IMR-90 (cell line): ENCODE measurements at regions not wholly inside any gene's neighbourhood (a gene's known extent, or its start where the extent isn't known, plus 50 kb on each side); places are given as distances from the start of the nearest gene placed in this dataset.

Experiments
- ATAC-seq: fragments of 200-7000 bp; cut with Tn5 transposase; 2 replicates; pipeline ENCODE4 v1.9.1; 2020; ENCODE audit warnings: low read depth, mild to moderate bottlenecking, moderate library complexity
- BruUV-seq: library from RNA; stranded (reverse); fragments of 400-500 nt; replicated peaks from 2 replicates; lab custom pipeline; 2021; lab: Mats Ljungman, UMichigan
- CTCF ChIA-PET: fragments of 300-600 bp; formaldehyde crosslinking; extraction: SDS; loops from one replicate; lab custom pipeline; 2021; ENCODE audit warnings: antibody characterized with exemption; lab: Yijun Ruan, JAX
- POLR2A ChIA-PET: fragments of 300-600 bp; sonication (Branson Sonifier 250); formaldehyde crosslinking; loops from one replicate; lab custom pipeline; 2022; ENCODE audit warnings: antibody characterized with exemption; ENCODE audit not compliant: unreplicated experiment; lab: Charles Lee
- DNase-seq: peaks from one replicate; pipeline ENCODE4 v3.0.0; 2013
- H2AFZ ChIP-seq: replicated peaks from 2 replicates; pipeline ENCODE3; 2013; ENCODE audit warnings: low read length, mild to moderate bottlenecking; ENCODE audit not compliant: poor library complexity
- H2AK5ac ChIP-seq: 2 replicates; pipeline ENCODE4 v1.6.1; 2013; ENCODE audit warnings: low read depth, low read length, inconsistent platforms
- H2AK9ac ChIP-seq: replicated peaks from 2 replicates; pipeline ENCODE3; 2013; ENCODE audit warnings: mild to moderate bottlenecking, low read depth, low read length, moderate library complexity; ENCODE audit not compliant: poor library complexity
- H2BK120ac ChIP-seq: 2 replicates; pipeline ENCODE4 v1.6.1; 2013; ENCODE audit warnings: low read depth, low read length, inconsistent platforms
- H2BK15ac ChIP-seq: 3 replicates; pipeline ENCODE4 v1.6.1; 2013; ENCODE audit warnings: low read depth, low read length, inconsistent platforms
- H2BK20ac ChIP-seq: 2 replicates; pipeline ENCODE4 v1.6.1; 2013; ENCODE audit warnings: low read depth, mild to moderate bottlenecking, inconsistent platforms, low read length, moderate library complexity
- H2BK5ac ChIP-seq: 2 replicates; pipeline ENCODE4 v1.6.1; 2013; ENCODE audit warnings: mild to moderate bottlenecking, low read depth, low read length, inconsistent platforms; ENCODE audit not compliant: poor library complexity, severe bottlenecking
- H3K14ac ChIP-seq: replicated peaks from 2 replicates; pipeline ENCODE4 v1.6.1; 2013; ENCODE audit warnings: low read depth, low read length, inconsistent platforms
- H3K18ac ChIP-seq: 2 replicates; pipeline ENCODE4 v1.6.1; 2013; ENCODE audit warnings: low read depth, low read length, control low read depth
- H3K23ac ChIP-seq: 2 replicates; pipeline ENCODE4 v1.6.1; 2013; ENCODE audit warnings: low read depth, low read length, inconsistent platforms
- H3K27ac ChIP-seq: 2 replicates; pipeline ENCODE4 v1.5.1; 2013; ENCODE audit warnings: mild to moderate bottlenecking, control low read depth, low read length; ENCODE audit not compliant: insufficient read depth
- H3K27me3 ChIP-seq: 2 replicates; pipeline ENCODE4 v1.6.1; 2013; ENCODE audit warnings: low read length; ENCODE audit not compliant: control insufficient read depth, insufficient read depth
- H3K36me3 ChIP-seq: 2 replicates; pipeline ENCODE4 v1.6.1; 2013; ENCODE audit warnings: low read length, mixed read lengths; ENCODE audit not compliant: control insufficient read depth, insufficient read depth
- H3K4ac ChIP-seq: 2 replicates; pipeline ENCODE4 v1.6.1; 2013; ENCODE audit warnings: low read depth, low read length, inconsistent platforms
- H3K4me1 ChIP-seq: 2 replicates; pipeline ENCODE4 v1.6.1; 2013; ENCODE audit warnings: low read length, mixed read lengths; ENCODE audit not compliant: control insufficient read depth, insufficient read depth
- H3K4me2 ChIP-seq: 2 replicates; pipeline ENCODE4 v1.6.1; 2013; ENCODE audit warnings: low read depth, mild to moderate bottlenecking, control low read depth, low read length, moderate library complexity
- H3K4me3 ChIP-seq: 2 replicates; pipeline ENCODE4 v1.5.1; 2013; ENCODE audit warnings: low read depth, mild to moderate bottlenecking, control low read depth, low read length, moderate library complexity; ENCODE audit not compliant: insufficient read depth
- H3K56ac ChIP-seq: 2 replicates; pipeline ENCODE4 v1.6.1; 2013; ENCODE audit warnings: low read length, inconsistent platforms; ENCODE audit not compliant: insufficient read depth; ENCODE audit errors: extremely low read depth
- H3K79me1 ChIP-seq, 2 experiments: 2 replicates each; pipeline ENCODE4 v1.6.1; 2013; ENCODE audit warnings: low read length in 2 of 2, inconsistent platforms in 1 of 2, low read depth in 1 of 2
- H3K9ac ChIP-seq: 2 replicates; pipeline ENCODE4 v1.6.1; 2013; ENCODE audit warnings: low read depth, low read length, control low read depth
- H3K9me1 ChIP-seq: 2 replicates; pipeline ENCODE4 v1.6.1; 2013; ENCODE audit warnings: low read length, inconsistent platforms; ENCODE audit not compliant: insufficient read depth
- H3K9me3 ChIP-seq: 2 replicates; pipeline ENCODE4 v1.6.1; 2013; ENCODE audit warnings: low read length; ENCODE audit not compliant: control insufficient read depth, insufficient read depth
- H4K20me1 ChIP-seq: 2 replicates; pipeline ENCODE4 v1.6.1; 2013; ENCODE audit warnings: low read length, inconsistent platforms; ENCODE audit not compliant: insufficient read depth
- H4K5ac ChIP-seq: 2 replicates; pipeline ENCODE4 v1.6.1; 2013; ENCODE audit warnings: mild to moderate bottlenecking, low read depth, low read length, control low read depth
- H4K8ac ChIP-seq, 2 experiments: 2 replicates each; pipeline ENCODE4 v1.6.1; 2013; ENCODE audit warnings: low read depth in 2 of 2, low read length in 2 of 2, control low read depth in 1 of 2, inconsistent platforms in 1 of 2
- H4K91ac ChIP-seq: 2 replicates; pipeline ENCODE4 v1.6.1; 2013; ENCODE audit warnings: low read depth, low read length, inconsistent platforms; ENCODE audit not compliant: insufficient read depth
- CEBPB ChIP-seq: IDR thresholded peaks from 2 replicates; pipeline ENCODE4 v1.6.1; 2012; ENCODE audit warnings: low read depth, low read length, improper control_type of control experiment
- MAFK ChIP-seq: IDR thresholded peaks from 2 replicates; pipeline ENCODE4 v1.6.1; 2012; ENCODE audit warnings: low read depth, low read length, improper control_type of control experiment
- WGBS, 2 experiments: methylation state at CpG; one replicate each; pipeline versions ENCODE4 v1.1.5 to v1.1.7; 2013; ENCODE audit warnings: missing lambda C conversion rate in 2 of 2; ENCODE audit not compliant: insufficient read length in 1 of 2; ENCODE audit errors: extremely low coverage in 2 of 2; 5-methylcytosine and 5-hydroxymethylcytosine counted together
- dilution Hi-C: fragments of 300-500 bp; cut with HindIII; formaldehyde crosslinking; loops from one replicate; pipeline ENCODE4 v1.14.3; 2018; ENCODE audit warnings: low sequenced_read_pairs; ENCODE audit not compliant: unreplicated experiment
- in situ Hi-C: fragments of 300-500 bp; cut with MboI; formaldehyde crosslinking; loops from 3 replicates; pipeline ENCODE4 v1.14.3; 2019; ENCODE audit warnings: low sequenced_read_pairs, inconsistent platforms, mixed read lengths
- intact Hi-C: fragments of 100-400 bp; cut with micrococcal nuclease; formaldehyde crosslinking; loops from 2 replicates; pipeline ENCODE4 v1.10.0; 2022

DNA sequence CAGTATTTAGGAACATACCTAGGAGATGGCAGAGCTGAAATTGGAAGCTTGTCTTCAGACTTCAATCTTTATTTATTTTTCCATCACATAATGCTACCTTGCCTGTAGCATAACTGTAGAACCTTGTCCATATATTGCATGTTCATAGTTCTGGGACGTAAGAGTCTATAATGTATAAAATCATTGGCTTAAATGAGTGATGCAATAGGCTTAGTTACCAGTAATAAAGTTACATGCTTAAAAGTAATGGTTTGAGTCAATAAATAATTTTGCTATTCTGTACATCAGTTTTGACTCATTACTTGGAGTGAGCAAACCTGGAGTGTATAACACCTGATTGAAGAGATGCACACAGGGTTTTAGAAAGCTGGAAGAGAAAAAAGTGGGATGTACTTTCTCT lies 229.3 kb downstream of the CDCA7 start:
- H3K36me3 ChIP-seq: no peaks in the 10 kb centered on the region
- no peaks in the 10 kb centered on the region for H4K20me1 ChIP-seq
- no CpG with 5 or more reads among the region's 1 CpG for WGBS, 2 experiments
- H3K23ac ChIP-seq: no peak overlapping the region
- dilution Hi-C loops: no loop called here
- in situ Hi-C loops: loop anchor here (25.0 kb wide), 1 partner anchor 753 kb away; the partner anchor contains the start of gene SP9
- intact Hi-C loops: no loop called here
- POLR2A ChIA-PET: no interaction called here
- H3K27ac ChIP-seq: no peak overlapping the region
- ATAC-seq: no peak
- no peak overlapping the region for H2BK15ac ChIP-seq
- H3K4ac ChIP-seq: no peak overlapping the region
- TF ChIP-seq CEBPB: peak; percentile 30; the same call in 1 of the 2 replicates
- TF ChIP-seq MAFK: no peak
- CTCF ChIA-PET: no interaction called here
- no peak overlapping the region for H2AK9ac ChIP-seq
- no peaks in the 10 kb centered on the region for H3K4me1 ChIP-seq
- no peak overlapping the region for H2AFZ ChIP-seq
- H2BK5ac ChIP-seq: no peak overlapping the region
- H2AK5ac ChIP-seq: no peak overlapping the region
- H3K4me2 ChIP-seq: no peak overlapping the region
- H3K79me1 ChIP-seq: no peaks in the 10 kb centered on the region
- DNase-seq: no peak
- H4K8ac ChIP-seq: no peak overlapping the region
- no peak overlapping the region for H2BK20ac ChIP-seq
- no peak overlapping the region for H3K56ac ChIP-seq
- no peak overlapping the region for H4K91ac ChIP-seq
- no peak overlapping the region for H3K4me3 ChIP-seq
- no peak overlapping the region for H4K5ac ChIP-seq
- H3K9ac ChIP-seq: no peak overlapping the region
- no peak overlapping the region for H2BK120ac ChIP-seq
- H3K27me3 ChIP-seq: no peaks in the 10 kb centered on the region; the same call in 1 of the 2 replicates
- BruUV-seq: no TSS peak
- H3K18ac ChIP-seq: no peak overlapping the region
- H3K14ac ChIP-seq: no peak overlapping the region
- H3K9me3 ChIP-seq: no peaks in the 10 kb centered on the region
- H3K9me1 ChIP-seq: no peaks in the 10 kb centered on the region
